ENCODE measurements at regions not wholly inside any gene's neighbourhood (a gene's known extent, or its start where the extent isn't known, plus 50 kb on each side); places are given as distances from the start of the nearest gene placed in this dataset.

DNA sequence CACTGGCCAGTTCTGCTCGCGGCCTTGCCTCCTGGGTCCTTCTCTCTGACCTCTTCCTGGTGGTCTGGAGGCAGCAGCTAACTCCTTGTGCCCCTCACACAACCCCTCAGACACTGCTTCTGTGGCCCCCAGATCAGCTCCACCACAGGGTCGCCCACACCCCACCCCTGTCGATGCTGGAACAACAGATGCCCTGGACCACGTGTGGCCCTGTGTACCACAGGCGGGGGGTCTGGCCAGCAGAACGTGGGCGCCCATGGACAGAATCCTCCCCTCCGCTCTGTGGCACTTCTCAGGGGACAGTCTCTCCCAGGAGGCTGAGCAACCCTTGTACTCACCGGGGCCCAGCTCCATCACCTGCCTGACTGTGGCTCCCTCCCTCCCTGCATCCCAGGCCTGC, 245.6 kb downstream of the NDUFA10 start:
- no peak for TF ChIP-seq EZH2 (IDR thresholded peaks at IDR 0.05; ENCODE audit: low read length, missing control alignments)
- TF ChIP-seq, protein P1, sequence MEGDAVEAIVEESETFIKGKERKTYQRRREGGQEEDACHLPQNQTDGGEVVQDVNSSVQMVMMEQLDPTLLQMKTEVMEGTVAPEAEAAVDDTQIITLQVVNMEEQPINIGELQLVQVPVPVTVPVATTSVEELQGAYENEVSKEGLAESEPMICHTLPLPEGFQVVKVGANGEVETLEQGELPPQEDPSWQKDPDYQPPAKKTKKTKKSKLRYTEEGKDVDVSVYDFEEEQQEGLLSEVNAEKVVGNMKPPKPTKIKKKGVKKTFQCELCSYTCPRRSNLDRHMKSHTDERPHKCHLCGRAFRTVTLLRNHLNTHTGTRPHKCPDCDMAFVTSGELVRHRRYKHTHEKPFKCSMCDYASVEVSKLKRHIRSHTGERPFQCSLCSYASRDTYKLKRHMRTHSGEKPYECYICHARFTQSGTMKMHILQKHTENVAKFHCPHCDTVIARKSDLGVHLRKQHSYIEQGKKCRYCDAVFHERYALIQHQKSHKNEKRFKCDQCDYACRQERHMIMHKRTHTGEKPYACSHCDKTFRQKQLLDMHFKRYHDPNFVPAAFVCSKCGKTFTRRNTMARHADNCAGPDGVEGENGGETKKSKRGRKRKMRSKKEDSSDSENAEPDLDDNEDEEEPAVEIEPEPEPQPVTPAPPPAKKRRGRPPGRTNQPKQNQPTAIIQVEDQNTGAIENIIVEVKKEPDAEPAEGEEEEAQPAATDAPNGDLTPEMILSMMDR (conservative IDR thresholded peaks at IDR 0.05 in 1 of 2, IDR thresholded peaks at IDR 0.05 in 1 of 2; ENCODE audit: low read depth in 1 of 2, low read length in 2 of 2): no peak
